Medulla oblongata (tissue), 1 donor: ENCODE measurements at regions not wholly inside any gene's neighbourhood (a gene's known extent, or its start where the extent isn't known, plus 50 kb on each side); places are given as distances from the start of the nearest gene placed in this dataset.
"Not testable (repeated sequence)": the region's sequence is repeated elsewhere in the genome, so short reads cannot be mapped to it uniquely, and the experiment has no call there.

Experiments used
- DNase-seq: peaks from one replicate; pipeline ENCODE4 v3.0.0-alpha.2; 2015; ENCODE audit errors: extremely low spot score

DNA sequence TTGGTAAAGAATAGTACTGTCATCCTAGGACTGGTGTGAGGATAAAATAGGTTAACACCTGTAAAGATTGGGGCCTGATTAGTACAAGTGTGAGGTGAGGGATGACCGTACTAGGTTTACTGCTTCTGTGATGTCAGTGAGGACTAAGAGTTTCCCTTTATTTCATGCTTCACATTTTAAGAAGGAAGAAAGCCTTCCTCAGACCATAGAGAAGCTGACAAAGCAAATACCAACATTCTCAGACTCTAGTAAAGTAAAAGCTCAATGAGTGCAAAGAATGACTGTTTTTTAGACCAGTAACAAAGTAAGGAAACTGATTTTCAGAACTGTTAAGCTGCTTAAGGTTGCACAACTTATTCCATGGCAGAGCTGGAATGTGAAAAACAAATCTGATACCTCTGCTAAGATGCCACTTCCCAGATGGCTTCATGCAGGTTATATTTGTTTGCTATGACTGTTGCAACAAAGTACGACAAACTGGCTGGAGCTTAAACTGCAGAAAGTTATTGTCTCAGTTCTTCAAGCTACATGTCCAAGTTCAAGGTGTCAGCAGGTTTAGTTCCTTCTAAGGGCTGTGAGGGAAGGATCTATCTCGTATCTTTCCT is 354.9 kb downstream of the RSL24D1 start:
- peak; percentile 7 for DNase-seq

DNA sequence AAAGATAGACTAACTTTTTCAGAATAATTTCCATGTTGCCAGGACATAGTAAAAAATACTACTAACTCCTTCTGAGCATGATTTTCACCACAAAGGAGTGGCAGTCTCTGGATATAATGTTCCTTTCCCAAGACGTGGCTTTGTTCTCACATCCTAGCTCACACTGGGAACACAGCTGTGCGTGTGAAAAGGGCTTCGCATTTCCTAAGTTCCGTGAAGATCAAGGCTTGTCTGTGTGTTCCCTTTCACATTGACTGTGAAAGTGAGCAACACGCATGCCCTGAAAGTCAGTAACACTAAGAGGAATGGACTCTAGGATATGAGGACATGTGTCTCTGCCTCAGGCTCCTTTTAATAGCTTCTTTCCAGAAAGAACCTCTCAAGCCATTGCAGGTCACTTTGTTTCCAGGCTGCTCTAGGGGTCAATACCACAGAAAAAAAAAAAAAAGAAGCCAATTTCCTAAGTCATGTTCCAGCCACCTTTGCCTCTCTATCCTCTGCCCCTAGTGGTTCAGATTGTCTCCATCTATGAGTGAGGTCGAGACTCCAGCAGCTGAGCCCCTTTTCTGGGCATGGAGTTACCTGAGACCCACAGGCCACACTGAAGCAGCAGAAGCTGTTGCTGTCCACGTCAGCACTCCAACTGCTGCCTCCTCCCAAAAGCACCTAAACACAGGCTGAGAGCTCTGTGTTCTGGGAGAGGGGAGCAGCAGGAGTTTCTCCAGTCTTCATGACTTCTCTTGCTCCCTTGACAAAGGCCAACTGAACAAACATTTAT is 355.9 kb downstream of the RSL24D1 start:
- DNase-seq: no peak

DNA sequence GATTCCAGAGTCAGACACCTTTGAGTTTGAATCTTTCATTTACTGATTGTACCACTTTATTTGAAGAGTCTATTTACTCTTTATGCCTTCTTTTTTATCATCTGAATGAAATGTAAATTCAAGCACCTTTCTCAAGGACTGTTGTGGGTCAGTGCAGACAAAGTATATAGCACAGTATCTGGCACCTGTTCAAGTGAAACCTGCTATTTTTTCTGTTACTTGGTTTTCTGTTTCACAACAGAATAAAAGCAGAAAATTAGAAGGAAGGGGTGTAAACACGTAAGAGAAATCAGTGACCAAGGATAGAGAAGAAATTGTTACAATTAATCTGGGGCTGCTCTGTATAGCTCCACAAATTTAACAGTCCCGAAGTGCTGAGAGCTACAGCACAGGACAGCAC is 357.4 kb downstream of the RSL24D1 start:
- no peak for DNase-seq

DNA sequence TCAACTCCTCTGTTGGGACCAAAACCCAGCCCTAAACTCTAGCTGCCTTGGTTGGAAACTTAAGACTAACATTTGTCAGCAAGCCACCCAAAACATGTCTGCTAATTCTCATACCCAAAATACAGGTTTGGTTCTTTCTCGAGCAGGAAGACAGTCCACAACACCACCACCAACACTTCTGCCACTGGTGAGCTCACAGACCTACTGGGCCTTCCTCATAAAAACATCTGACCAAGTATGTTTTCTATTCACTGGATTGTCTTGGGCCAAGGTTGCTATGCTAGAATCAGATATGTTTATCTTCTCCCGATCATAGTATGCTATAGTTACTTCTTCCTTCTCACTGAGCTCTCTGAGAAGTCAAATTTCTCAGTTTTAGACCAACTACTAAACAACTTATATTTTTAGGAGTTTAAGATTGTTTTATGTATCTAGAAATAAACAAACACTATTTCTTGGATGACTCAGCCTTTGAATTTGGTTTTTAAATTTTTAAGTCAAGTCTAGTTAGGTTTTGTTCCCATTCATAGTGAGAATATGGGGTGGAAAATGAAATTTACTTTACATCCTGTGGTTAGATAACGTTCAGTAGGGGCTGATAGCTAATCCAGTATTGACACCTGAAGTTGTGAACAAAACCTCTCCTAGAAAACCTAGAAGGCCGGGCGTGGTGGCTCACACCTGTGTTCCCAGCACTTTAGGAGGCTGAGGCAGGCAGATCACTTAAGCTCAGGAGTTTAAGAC is 360.5 kb downstream of the RSL24D1 start:
- no peak for DNase-seq

DNA sequence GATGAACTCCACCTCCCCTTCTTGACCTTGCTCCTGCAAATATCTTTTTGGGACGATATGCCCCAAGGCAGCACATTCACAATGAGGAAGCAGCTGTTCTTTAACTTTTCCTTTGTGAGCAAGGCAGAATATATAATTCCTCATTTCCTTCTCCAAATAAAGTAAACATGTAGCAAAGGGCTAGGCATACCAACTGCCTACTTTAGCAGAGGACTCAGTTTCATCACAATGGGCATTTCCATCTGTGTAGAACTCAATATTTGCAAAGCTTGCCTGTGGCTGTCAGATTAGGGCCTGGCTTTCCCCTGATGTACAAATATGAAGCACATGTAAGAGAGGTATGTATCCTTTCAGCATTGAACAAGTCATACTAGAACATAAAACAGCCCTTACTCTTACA is 366.9 kb downstream of the RSL24D1 start:
- no peak for DNase-seq

DNA sequence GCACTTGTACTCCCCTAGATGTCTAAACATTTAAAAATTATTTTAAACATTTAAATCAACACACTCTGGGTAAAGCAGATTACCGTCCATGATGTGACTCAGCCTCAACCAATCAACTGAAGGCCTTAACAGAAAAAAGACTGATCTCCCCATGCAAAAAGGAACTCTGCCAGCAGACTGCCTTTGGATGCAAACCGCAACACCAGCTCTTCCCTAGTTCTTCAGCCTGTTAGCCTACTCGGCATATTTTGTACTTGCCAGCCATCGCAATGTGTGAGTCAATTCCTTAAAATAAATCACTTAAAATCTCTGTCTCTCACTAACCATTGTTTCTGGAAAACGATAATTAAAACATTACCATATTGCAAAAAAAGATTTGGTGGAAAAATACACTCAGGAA is 375.9 kb downstream of the RSL24D1 start:
- DNase-seq: peak; percentile 78

DNA sequence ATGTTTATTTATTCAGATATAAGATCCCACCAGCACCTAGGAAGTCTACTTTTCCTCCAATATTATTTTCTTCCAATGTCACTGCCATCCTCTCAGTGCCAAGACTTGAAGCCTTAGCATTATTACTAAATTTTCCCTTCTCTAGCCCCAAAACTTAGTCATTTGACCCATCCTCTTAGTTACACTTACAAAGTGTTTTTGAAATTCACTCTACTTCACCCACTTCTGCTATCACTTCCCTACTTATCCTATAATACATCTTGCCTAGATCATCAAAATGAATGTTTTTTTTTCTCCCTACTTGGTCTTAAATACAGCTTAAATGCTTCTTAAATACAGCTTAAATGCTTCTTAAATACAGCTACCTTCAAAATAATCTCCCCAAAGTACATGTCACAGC is 376.6 kb downstream of the RSL24D1 start:
- peak; percentile 44 for DNase-seq

DNA sequence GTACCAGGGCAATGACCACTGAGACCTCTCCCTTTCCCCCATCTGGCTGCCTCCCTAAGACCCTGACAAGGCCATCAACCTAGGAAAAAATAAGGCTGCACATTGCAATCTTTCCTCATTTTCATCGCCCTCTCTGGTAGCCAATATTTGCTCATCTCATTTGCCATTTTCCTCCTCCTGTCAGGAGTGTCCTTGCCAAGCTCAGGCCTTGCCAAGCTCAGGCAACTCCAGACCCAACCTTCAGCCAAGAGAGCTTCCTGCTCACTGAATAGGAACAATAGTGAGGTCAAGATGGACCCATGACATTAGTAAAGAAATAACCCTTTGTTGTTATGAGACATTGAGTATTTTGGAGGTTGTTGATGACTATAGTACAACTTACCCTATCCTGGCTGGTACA is 380.3 kb downstream of the RSL24D1 start:
- DNase-seq: no peak

DNA sequence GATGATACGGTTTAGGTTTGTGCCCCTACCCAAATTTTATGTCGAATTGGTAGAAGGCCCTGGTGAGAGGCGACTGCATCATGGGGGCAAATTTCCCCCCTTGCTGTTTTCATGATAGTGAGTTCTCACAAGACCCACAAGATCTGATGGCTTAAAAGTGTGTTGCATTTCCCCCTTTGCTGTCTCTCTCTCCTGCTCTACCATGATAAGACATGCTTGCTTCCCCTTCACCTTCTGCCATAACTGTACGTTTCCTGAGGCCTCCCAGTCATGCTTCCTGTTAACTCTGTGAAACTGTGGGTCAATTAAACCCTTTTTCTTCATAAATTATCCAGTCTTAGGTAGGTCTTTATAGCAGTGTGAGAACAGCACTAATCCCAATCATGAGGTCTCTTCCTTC is 381.2 kb downstream of the RSL24D1 start:
- DNase-seq: no peak

DNA sequence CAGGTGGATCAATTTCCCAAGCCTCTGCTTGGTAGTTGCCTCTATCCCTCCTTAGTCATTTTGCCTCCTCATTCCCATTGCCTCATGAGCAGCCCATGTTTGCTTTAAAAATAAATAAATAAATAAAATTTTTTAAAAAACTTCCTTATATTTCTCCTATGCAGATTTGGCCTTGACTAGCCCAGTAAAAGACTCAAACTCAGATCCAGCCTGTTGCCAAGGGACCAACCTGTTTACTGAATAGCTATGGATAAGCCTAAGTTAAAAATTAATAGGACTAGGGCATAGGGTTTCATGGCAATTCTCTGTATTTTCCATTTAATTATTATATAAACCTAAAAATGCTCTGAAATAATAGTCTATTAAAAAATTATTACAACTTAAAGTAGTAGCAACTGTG is 384.4 kb downstream of the RSL24D1 start:
- no peak for DNase-seq

DNA sequence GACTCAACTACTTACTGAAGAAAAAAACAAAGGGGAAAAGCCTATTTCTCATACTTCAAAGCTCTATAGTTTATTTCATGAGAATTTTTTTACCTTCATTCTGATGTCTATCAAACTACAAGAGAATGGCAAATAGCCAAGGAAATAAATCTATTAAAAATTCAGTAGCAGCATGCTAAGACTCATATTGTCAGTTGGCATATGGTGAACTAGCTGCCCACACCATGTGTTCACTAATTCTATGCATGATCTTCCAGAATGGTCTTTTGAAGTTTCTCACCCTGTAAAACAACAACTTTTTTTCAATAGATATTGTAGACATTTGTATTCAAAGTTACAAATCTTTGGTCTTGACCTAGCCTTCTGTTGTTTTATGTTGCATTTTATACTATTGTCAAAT is 386.2 kb downstream of the RSL24D1 start:
- DNase-seq: no peak

DNA sequence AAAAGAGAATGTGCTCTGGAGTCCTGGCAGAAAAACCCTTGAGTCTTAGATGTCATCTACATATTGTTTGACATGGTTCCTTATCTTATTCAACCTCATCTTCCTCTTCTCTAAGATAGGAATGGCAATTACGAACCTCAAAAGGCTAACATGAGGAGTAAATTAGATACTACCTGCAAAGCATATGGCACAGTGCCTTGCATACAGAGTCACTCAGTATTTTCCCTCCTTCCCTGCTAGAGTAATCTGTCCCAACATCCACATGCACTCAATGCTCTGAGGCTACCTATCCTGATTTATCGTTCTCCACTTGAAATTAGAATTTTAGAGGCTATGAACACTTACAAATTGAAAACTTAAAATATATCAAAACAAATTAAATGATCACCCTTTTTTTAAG is 386.7 kb downstream of the RSL24D1 start:
- no peak for DNase-seq

DNA sequence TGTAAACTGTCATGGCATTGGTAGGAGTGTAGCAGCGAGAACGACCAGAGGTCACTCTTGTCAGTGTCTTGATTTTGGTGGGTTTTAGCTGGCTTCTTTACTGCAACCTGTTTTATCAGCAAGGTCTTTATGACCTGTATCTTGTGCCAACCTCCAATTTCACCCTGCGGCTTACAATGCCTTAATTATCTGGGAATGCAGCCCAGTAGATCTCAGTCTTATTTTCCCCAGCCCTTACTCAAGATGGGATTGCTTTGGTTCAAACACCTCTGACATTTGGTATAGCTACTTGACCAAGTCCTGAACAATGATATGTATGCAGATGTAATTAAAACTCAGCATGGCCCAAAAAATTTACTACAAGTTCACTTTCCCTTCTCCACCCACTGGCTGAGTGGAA is 388.4 kb downstream of the RSL24D1 start:
- DNase-seq: no peak

DNA sequence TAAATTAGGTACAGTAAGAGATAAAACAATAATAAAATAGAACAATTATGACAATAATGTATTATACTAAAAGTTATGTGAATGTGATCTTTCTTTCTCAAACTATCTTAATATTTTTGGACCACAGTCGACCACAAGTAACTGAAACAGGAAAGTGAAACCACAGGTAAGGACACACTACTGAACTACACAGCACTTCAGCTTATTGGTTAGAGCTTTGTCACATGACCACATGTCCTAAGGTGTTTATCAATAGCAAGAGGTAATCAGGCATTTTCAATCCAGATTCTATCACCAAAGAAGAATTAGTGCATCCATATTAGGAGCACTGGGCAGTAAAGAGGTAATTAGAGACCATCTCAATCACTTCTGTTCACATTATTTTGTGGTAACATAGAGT is 392.8 kb downstream of the RSL24D1 start:
- DNase-seq: no peak

DNA sequence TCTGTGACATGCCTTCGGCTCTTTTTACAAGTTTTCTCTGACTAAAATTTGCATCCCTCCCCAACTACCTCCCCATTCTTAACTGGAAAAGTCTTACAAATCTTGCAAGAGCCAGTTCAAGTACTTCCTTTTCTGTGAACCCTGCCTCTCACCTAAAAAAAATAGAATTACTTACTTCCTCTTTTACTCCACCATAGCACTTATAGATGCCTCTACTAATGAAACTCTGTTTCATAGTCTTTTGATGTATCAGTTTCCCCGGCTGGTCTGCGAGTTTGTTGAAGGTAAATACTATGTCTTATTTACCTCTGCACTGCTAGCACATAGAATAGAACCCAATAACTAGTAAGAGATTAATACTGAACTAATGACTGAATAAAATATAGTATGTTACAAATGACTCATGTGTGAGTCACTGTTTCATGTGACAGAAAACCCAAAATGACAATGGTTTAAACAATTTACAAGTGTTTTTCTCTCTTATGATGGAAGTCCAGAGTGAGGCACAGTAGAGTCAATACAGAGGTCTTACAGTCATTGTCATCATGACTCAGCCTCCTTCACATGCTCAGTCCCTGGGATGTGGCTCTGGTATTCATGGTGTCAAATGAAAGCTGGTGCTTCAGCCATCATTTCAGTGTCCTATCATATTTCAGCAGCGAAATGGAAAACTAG is 393.5 kb downstream of the RSL24D1 start:
- DNase-seq: peak; percentile 40

DNA sequence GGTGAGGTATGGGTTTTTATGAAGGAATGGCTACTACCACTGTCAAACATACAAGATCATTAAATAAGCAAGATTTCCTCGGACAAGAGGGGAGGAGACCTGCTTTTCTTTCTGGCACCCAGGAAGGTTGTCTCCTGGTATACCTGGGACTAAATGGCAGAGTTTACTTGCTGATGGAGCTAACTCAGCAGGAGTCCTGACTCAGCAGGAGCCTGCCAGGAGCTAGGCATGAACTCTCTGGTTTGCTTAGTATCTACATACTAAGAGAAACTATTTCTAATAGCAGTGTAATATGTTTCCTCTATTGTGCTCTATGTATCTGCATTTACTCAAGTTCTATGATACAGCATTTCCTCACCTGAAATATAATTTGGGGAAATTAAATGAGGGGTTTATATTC is 404.2 kb downstream of the RSL24D1 start:
- no peak for DNase-seq

DNA sequence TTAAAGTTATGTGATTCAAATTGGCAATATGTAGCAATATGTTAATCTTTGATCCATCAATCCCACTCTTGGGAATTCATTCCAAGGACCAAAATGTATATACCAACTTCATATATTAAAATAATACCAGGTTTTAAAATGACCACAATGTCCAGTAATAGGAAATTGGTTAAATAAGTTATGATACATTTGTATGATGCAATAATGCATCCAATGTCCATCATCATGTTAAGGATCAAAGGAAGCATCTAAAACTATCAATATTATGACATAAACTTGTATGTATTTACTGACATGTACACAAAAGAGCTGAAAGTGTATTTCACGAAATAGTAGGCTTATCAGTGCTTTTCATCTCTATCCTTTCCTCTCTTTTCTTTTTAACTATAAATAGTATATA is 406.0 kb downstream of the RSL24D1 start:
- DNase-seq: no peak

DNA sequence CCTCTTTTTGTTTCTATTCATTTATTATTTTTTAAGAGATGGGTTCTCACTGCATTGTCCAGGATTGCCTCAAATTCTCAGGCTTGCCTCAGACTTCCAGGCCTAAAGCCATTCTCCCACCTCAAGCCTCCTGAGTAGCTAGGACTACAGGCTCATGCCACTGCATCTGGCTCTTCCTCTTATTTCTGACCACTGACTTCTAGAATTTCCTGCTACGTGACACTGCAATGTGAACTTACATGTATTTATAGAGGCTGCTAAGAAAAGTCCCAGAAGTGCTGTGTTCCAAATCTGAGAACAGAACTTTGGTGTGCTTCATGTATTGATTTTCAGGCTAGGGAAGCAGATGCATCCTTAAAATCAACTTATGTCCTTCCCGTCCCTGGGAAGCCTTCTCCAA is 407.4 kb downstream of the RSL24D1 start:
- peak; percentile 76 for DNase-seq

DNA sequence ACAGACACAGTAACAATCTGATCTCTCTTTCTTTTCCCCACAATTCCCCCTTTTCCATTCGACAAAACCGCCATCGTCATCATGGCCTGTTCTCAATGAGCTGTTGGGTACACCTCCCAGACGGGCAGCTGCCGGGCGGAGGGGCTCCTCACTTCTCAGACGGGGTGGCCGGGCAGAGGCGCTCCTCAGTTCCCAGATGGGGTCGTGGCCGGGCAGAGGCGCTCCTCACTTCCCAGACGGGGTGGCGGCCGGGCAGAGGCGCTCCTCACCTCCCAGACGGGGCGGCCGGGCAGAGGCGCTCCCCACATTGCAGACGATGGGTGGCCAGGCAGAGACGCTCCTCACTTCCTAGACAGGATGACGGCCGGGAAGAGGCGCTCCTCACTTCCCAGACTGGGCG is 415.5 kb downstream of the RSL24D1 start:
- not testable (repeated sequence) for DNase-seq

DNA sequence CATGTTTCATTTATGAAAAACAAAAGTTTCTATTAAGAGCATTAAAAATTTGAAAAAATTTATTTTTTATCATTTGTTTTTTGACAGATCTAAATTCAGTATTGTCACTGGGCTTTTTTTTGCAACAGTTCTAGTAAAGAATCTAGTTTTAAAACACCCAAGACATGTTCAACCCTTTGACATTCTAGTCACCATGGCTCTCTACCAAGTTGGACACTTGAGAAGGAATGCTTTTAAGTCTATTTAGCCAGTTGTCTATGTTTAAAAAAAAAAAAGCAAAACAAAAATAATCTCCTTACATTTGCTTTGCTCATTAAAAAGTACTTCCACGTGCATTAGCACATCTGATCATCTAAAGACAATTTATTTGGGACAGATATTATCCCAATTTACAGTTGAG is 417.5 kb downstream of the RSL24D1 start:
- no peak for DNase-seq

DNA sequence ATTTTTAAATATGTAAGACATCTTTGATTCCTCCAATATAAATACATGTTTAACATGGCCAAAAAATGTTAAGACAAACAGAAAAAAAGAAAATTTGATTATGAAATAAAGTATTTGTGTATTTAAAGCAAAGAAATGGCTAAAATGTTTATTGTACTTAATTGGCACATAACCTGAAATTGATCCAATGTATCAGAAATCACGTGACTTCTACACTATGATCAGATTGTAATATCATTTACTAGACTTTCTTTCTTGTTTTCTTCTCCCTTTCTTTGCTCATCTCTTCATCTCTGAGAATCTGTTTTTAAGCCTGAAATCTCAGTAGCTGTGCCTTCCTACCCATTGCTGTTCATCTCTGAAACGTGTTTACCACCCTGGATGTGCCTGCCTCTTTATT is 420.3 kb downstream of the RSL24D1 start:
- DNase-seq: no peak

DNA sequence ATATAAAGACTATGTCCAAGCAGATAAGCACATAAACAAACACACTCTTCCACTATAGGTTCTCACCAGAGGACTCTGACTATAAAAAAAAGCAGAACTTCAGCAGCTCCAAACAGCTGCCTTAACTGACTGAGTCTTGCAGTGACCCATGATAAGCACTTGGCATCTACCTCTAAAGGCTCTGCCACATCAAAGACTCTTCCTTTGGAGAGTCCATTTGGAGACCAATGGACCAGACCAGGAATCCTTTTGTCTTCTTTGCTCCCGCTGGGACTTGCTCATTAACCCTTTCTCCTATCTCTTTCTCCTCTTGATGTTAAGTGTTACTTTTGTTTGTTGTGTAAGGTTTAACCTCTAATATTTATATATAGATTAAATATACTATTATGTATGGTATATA is 424.1 kb downstream of the RSL24D1 start:
- DNase-seq: no peak
